CD4-positive, alpha-beta T cell (primary cell): ENCODE measurements at regions not wholly inside any gene's neighbourhood (a gene's known extent, or its start where the extent isn't known, plus 50 kb on each side); places are given as distances from the start of the nearest gene placed in this dataset.
A peak's percentile ranks its signal among the peaks of the same experiment; 100 is the strongest.

ENCODE experiments used
- ATAC-seq: fragments of 200-7000 bp; cut with Tn5 transposase; one replicate; pipeline ENCODE4 v1.10.0; 2022; ENCODE audit warnings: mild to moderate bottlenecking; ENCODE audit not compliant: poor library complexity
- CTCF ChIA-PET: fragments of 350-600 bp; sonication (Branson Sonifier 250); formaldehyde crosslinking; loops from one replicate; lab custom pipeline; 2021; ENCODE audit warnings: antibody characterized with exemption, inconsistent platforms; lab: Charles Lee
- POLR2A ChIA-PET: fragments of 350-600 bp; sonication (Branson Sonifier 250); formaldehyde crosslinking; loops from one replicate; lab custom pipeline; 2021; ENCODE audit warnings: antibody characterized with exemption, inconsistent platforms; lab: Charles Lee
- DNase-seq, 14 experiments: peaks; one replicate each; pipeline ENCODE4 v3.0.0-alpha.2; 2013 to 2020; ENCODE audit warnings: mixed read lengths in 2 of 14
- H3K27ac ChIP-seq, 2 donors: one replicate each; pipeline versions ENCODE4 v1.5.1 to v1.7.0; 2013; ENCODE audit warnings: low read length in 2 of 2, low read depth in 1 of 2, mild to moderate bottlenecking in 1 of 2
- H3K27me3 ChIP-seq, 2 experiments: 1 replicate in 1 of 2; 2 replicates in 1 of 2; pipeline versions ENCODE4 v1.6.1 to v1.7.0; 2013; ENCODE audit warnings: low read length in 2 of 2, control low read depth in 1 of 2, mild to moderate bottlenecking in 1 of 2, moderate library complexity in 1 of 2; ENCODE audit not compliant: insufficient read depth in 2 of 2, control insufficient read depth in 1 of 2
- H3K36me3 ChIP-seq: one replicate; pipeline ENCODE4 v1.6.1; 2013; ENCODE audit warnings: low read length, control low read depth; ENCODE audit not compliant: insufficient read depth
- H3K4me1 ChIP-seq: one replicate; pipeline ENCODE4 v1.6.1; 2013; ENCODE audit warnings: low read length, control low read depth; ENCODE audit not compliant: insufficient read depth
- H3K4me3 ChIP-seq: one replicate; pipeline ENCODE4 v1.5.1; 2013; ENCODE audit warnings: mild to moderate bottlenecking, low read length, moderate library complexity
- H3K9me3 ChIP-seq, 2 experiments: 1 replicate in 1 of 2; 2 replicates in 1 of 2; pipeline versions ENCODE4 v1.6.1 to v1.7.0; 2013; ENCODE audit warnings: low read length in 2 of 2, mild to moderate bottlenecking in 2 of 2, control low read depth in 1 of 2, moderate library complexity in 1 of 2; ENCODE audit not compliant: control insufficient read depth in 1 of 2, insufficient read depth in 1 of 2
- H3K27ac Mint-ChIP-seq: one replicate; pipeline ENCODE4 v1.8.0; 2020; ENCODE audit warnings: mixed read lengths
- H3K27me3 Mint-ChIP-seq: one replicate; pipeline ENCODE4 v1.8.0; 2021; ENCODE audit warnings: mixed read lengths
- H3K36me3 Mint-ChIP-seq: one replicate; pipeline ENCODE4 v1.8.0; 2021; ENCODE audit warnings: low read depth, mixed read lengths
- H3K4me1 Mint-ChIP-seq: one replicate; pipeline ENCODE4 v1.8.0; 2021; ENCODE audit warnings: low read depth, mixed read lengths
- H3K4me3 Mint-ChIP-seq: one replicate; pipeline ENCODE4 v1.8.0; 2020; ENCODE audit warnings: mild to moderate bottlenecking, mixed read lengths
- H3K9me3 Mint-ChIP-seq: one replicate; pipeline ENCODE4 v1.8.0; 2020; ENCODE audit warnings: mixed read lengths
- CTCF ChIP-seq: fragments of 200-600 bp; IDR thresholded peaks from one replicate; pipeline ENCODE4 v1.8.0; 2022; ENCODE audit warnings: antibody characterized with exemption, mild to moderate bottlenecking
- intact Hi-C, 2 experiments: fragments of 100-400 bp; cut with DNase I in 1 of 2; cut with micrococcal nuclease in 1 of 2; formaldehyde crosslinking; loops; one replicate each; pipeline versions ENCODE4 v1.15.1 to v1.9.0; 2023 to 2025; cut with DNase I, micrococcal nuclease

- no peaks in the 10 kb centered on the region for H3K27me3 Mint-ChIP-seq
- CTCF ChIA-PET, result interaction anchor here (1.3 kb wide), 1 partner anchor 13 kb away, joined by 3 read pairs; no protein-coding TSS in a partner anchor
- Histone ChIP-seq H3K9me3 (no peaks in the 10 kb centered on the region), H3K27me3 (no peaks in the 10 kb centered on the region), H3K4me3 (no peak overlapping the region), H3K27ac (no peak overlapping the region), H3K36me3 (no peaks in the 10 kb centered on the region), H3K4me1 (peaks cover 53% of the 10 kb centered on the region)
- POLR2A ChIA-PET, result interaction anchor here (1.6 to 3.9 kb wide), 4 partner anchors 9 to 32 kb away, joined by 11 to 24 read pairs (median 16); no protein-coding TSS in a partner anchor
- H3K9me3 Mint-ChIP-seq, result no peaks in the 10 kb centered on the region
- H3K27ac Mint-ChIP-seq, result peak overlapping the region; percentile 89
- peaks cover 70% of the 10 kb centered on the region for H3K4me1 Mint-ChIP-seq
- TF ChIP-seq CTCF, result no peak
- intact Hi-C loops, result no loop called here
- H3K4me3 Mint-ChIP-seq, result no peak overlapping the region
- DNase-seq, result peak in 1 of 14 experiments; percentile 38
- no peaks in the 10 kb centered on the region for H3K36me3 Mint-ChIP-seq
- ATAC-seq, result no peak
Measured at GRCh38 chr15:70526221-70526973, 237.0 kb downstream of the UACA start.

GRCh38 chr15:70525551-70525950 is 237.8 kb downstream of the UACA start:
- ATAC-seq (no peak), DNase-seq (no peak)
- intact Hi-C loops, result no loop called here
- ChIA-PET POLR2A (no interaction called here), CTCF (no interaction called here)
- Mint-ChIP-seq H3K36me3 (no peaks in the 10 kb centered on the region), H3K9me3 (no peaks in the 10 kb centered on the region), H3K27ac (no peak overlapping the region), H3K4me1 (peaks cover 63% of the 10 kb centered on the region), H3K27me3 (no peaks in the 10 kb centered on the region), H3K4me3 (no peak overlapping the region)
- Histone ChIP-seq H3K4me1 (peaks cover 47% of the 10 kb centered on the region), H3K27ac (no peak overlapping the region), H3K27me3 (no peaks in the 10 kb centered on the region), H3K9me3 (no peaks in the 10 kb centered on the region), H3K4me3 (no peak overlapping the region), H3K36me3 (no peaks in the 10 kb centered on the region)
- no peak for TF ChIP-seq CTCF

- no peak overlapping the region for H3K4me3 ChIP-seq
- Mint-ChIP-seq H3K36me3 (no peaks in the 10 kb centered on the region), H3K27ac (no peak overlapping the region), H3K9me3 (no peaks in the 10 kb centered on the region), H3K4me3 (no peak overlapping the region), H3K27me3 (no peaks in the 10 kb centered on the region), H3K4me1 (peaks cover 52% of the 10 kb centered on the region)
- intact Hi-C loops, result loop anchor here in 1 of 2 experiments (5.0 kb wide), 1 partner anchor 33 kb away; no protein-coding TSS in a partner anchor
- no peaks in the 10 kb centered on the region for H3K36me3 ChIP-seq
- POLR2A ChIA-PET, result interaction anchor here (2.7 kb wide), 1 partner anchor 11 kb away, joined by 8 read pairs; no protein-coding TSS in a partner anchor
- DNase-seq (no peak), ATAC-seq (no peak)
- no peaks in the 10 kb centered on the region for H3K27me3 ChIP-seq
- H3K9me3 ChIP-seq, result no peaks in the 10 kb centered on the region
- peaks cover 36% of the 10 kb centered on the region for H3K4me1 ChIP-seq
- no peak for TF ChIP-seq CTCF
- H3K27ac ChIP-seq, result no peak overlapping the region
- CTCF ChIA-PET, result no interaction called here
Measured at GRCh38 chr15:70524470-70524869, 238.9 kb downstream of the UACA start.
